Mucosa of descending colon (tissue), 3 donors: ENCODE measurements at regions not wholly inside any gene's neighbourhood (a gene's known extent, or its start where the extent isn't known, plus 50 kb on each side); places are given as distances from the start of the nearest gene placed in this dataset. TPM values are rescaled to one million over a fixed set of nuclear protein-coding genes. Genes with fewer than 3 reads are reported as not detected.

Source experiments
- ATAC-seq: fragments of 200-7000 bp; cut with Tn5 transposase; one replicate; pipeline ENCODE4 v1.9.1; 2020; ENCODE audit warnings: mild to moderate bottlenecking, moderate library complexity
- DNase-seq, 3 donors: peaks; one replicate each; pipeline ENCODE4 v3.0.0-alpha.2; 2020
- H3K36me3 ChIP-seq: fragments of 200-600 bp; one replicate; pipeline ENCODE4 v1.8.0; 2021; ENCODE audit warnings: low read depth, mild to moderate bottlenecking
- H3K4me1 ChIP-seq: fragments of 200-600 bp; one replicate; pipeline ENCODE4 v1.8.0; 2021; ENCODE audit warnings: low read depth, mild to moderate bottlenecking
- H3K4me3 ChIP-seq: fragments of 200-600 bp; one replicate; pipeline ENCODE4 v1.8.0; 2021; ENCODE audit warnings: mild to moderate bottlenecking
- H3K9me3 ChIP-seq: fragments of 200-600 bp; one replicate; pipeline ENCODE4 v1.8.0; 2021; ENCODE audit warnings: mild to moderate bottlenecking
- CTCF ChIP-seq: fragments of 200-600 bp; IDR thresholded peaks from one replicate; pipeline ENCODE4 v1.8.0; 2022; ENCODE audit warnings: antibody characterized with exemption, mild to moderate bottlenecking
- intact Hi-C, 2 donors: fragments of 100-400 bp; cut with DNase I in 1 of 2; cut with micrococcal nuclease in 1 of 2; formaldehyde crosslinking; loops; one replicate each; pipeline versions ENCODE4 v1.11.0 to v1.11.1; 2022; cut with DNase I, micrococcal nuclease
- microRNA-seq: library from miRNA; unstranded; fragments of <30 nt; microRNA quantifications from one replicate; pipeline ENCODE4, GENCODE V29; 2019
- donor health status: DM: no; HTN: no; CAD: no; lungs with moderate emphysema.
- donor health status: DM: no; HTN: no; CAD: no.
- donor health status: DM: no; HTN: yes; CAD: no.

GRCh38 chr3:67311440-67311839, 313.3 kb downstream of the KBTBD8 start:
- H3K9me3 ChIP-seq: no peaks in the 10 kb centered on the region
- no peaks in the 10 kb centered on the region for H3K4me1 ChIP-seq
- no peak overlapping the region for H3K4me3 ChIP-seq
- ATAC-seq (no peak), DNase-seq (no peak)
- no peaks in the 10 kb centered on the region for H3K36me3 ChIP-seq
- intact Hi-C loops: no loop called here
- no peak for TF ChIP-seq CTCF

- H3K36me3 ChIP-seq: no peaks in the 10 kb centered on the region
- no peaks in the 10 kb centered on the region for H3K9me3 ChIP-seq
- no peak overlapping the region for H3K4me3 ChIP-seq
- DNase-seq (no peak), ATAC-seq (no peak)
- intact Hi-C loops: no loop called here
- H3K4me1 ChIP-seq: no peaks in the 10 kb centered on the region
- TF ChIP-seq CTCF: no peak
These were observed 314.0 kb downstream of the KBTBD8 start for GRCh38 chr3:67312155-67312554.

GRCh38 chr3:67318162-67318561, 320.1 kb downstream of the KBTBD8 start:
- ATAC-seq: peak; percentile 77
- no peaks in the 10 kb centered on the region for H3K9me3 ChIP-seq
- H3K4me1 ChIP-seq: no peaks in the 10 kb centered on the region
- H3K36me3 ChIP-seq: no peaks in the 10 kb centered on the region
- no peak overlapping the region for H3K4me3 ChIP-seq
- intact Hi-C loops: no loop called here
- TF ChIP-seq CTCF: no peak
- DNase-seq: peak in 1 of 3 donors; percentile 2

- no peak for ATAC-seq
- intact Hi-C loops: no loop called here
These were observed 326.4 kb downstream of the KBTBD8 start for GRCh38 chr3:67324554-67324953.

More at GRCh38 chr3:67324554-67324953, 326.4 kb downstream of the KBTBD8 start:
- Histone ChIP-seq H3K4me1 (no peaks in the 10 kb centered on the region), H3K4me3 (no peak overlapping the region), H3K36me3 (no peaks in the 10 kb centered on the region), H3K9me3 (no peaks in the 10 kb centered on the region)
- no peak for DNase-seq
- no peak for TF ChIP-seq CTCF

Small RNA genes in the stretch of these regions (microRNA-seq; reads per million reads assigned to microRNA genes)
- gene MIR4272: not detected
